Vagina (tissue), 2 donors: ENCODE measurements at regions not wholly inside any gene's neighbourhood (a gene's known extent, or its start where the extent isn't known, plus 50 kb on each side); places are given as distances from the start of the nearest gene placed in this dataset.

Experiments
- CTCF ChIP-seq, 3 experiments: fragments of 450-650 bp in 2 of 3; fragments of 200-600 bp in 1 of 3; sonication (generic) in 1 of 3; IDR thresholded peaks; one replicate each; pipeline ENCODE4 v1.5.1; 2017 to 2019; ENCODE audit warnings: antibody characterized with exemption in 3 of 3, mild to moderate bottlenecking in 2 of 3, moderate library complexity in 2 of 3
- POLR2A ChIP-seq, 2 donors: fragments of 450-650 bp; IDR thresholded peaks; one replicate each; pipeline ENCODE4 v1.6.1; 2017; ENCODE audit warnings: antibody characterized with exemption in 2 of 2, mild to moderate bottlenecking in 2 of 2, moderate library complexity in 2 of 2
- POLR2AphosphoS5 ChIP-seq, 2 donors: sonication (generic); formaldehyde crosslinking; IDR thresholded peaks; one replicate each; pipeline ENCODE4 v1.9.0; 2017; ENCODE audit warnings: antibody characterized with exemption in 2 of 2, mild to moderate bottlenecking in 2 of 2, low read depth in 1 of 2; ENCODE audit not compliant: insufficient read depth in 1 of 2

DNA sequence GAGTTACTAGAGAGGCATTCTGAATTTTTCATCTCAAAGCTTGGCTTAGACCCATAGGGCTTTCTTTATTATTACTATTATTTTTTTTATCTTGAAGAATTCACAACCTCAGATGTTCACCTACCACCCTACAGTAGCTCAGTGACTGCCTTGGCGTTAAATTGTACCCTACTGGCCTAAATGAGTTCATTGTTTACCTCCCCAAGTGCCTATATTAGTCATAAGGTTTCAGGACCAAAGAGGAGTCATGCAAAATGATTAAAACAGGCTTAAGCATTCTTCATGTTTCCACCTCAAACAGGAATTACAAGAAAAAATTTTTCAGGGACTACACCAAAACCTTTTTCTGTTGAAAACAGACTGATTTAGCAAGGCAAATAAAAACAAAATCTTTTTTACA, 751.5 kb downstream of the SQOR start:
- TF ChIP-seq POLR2AphosphoS5 (IDR thresholded peaks at IDR 0.05; ENCODE audit: insufficient read depth in 1 of 2, low read depth in 1 of 2) (no peak), POLR2A (IDR thresholded peaks at IDR 0.05) (no peak), CTCF (IDR thresholded peaks at IDR 0.05) (no peak)
